ENCODE measurements at regions not wholly inside any gene's neighbourhood (a gene's known extent, or its start where the extent isn't known, plus 50 kb on each side); places are given as distances from the start of the nearest gene placed in this dataset.

GRCh38 chr11:114988644-114989043 is 310.3 kb downstream of the NXPE2 start:
- no peak for DNase-seq (ENCODE audit: low spot score)
- no peak for TF ChIP-seq CTCF (IDR thresholded peaks at IDR 0.05; ENCODE audit: borderline replicate concordance, control extremely low read depth, extremely low read depth, insufficient read depth, missing control alignments)
- in situ Hi-C loops (cut with MboI; ENCODE audit: low sequenced_read_pairs, unreplicated experiment) = no loop called here

- no peak for DNase-seq (ENCODE audit: low spot score)
- in situ Hi-C loops (cut with MboI; ENCODE audit: low sequenced_read_pairs, unreplicated experiment) = no loop called here
- TF ChIP-seq CTCF (IDR thresholded peaks at IDR 0.05; ENCODE audit: borderline replicate concordance, control extremely low read depth, extremely low read depth, insufficient read depth, missing control alignments) = no peak
Measured at GRCh38 chr11:114989536-114989935, 311.2 kb downstream of the NXPE2 start.

GRCh38 chr11:115005663-115006062 is 327.3 kb downstream of the NXPE2 start:
- no peak for TF ChIP-seq CTCF (IDR thresholded peaks at IDR 0.05; ENCODE audit: borderline replicate concordance, control extremely low read depth, extremely low read depth, insufficient read depth, missing control alignments)
- DNase-seq (ENCODE audit: low spot score) = no peak
- in situ Hi-C loops (cut with MboI; ENCODE audit: low sequenced_read_pairs, unreplicated experiment) = no loop called here

GRCh38 chr11:115007851-115008250 is 329.5 kb downstream of the NXPE2 start:
- no peak for TF ChIP-seq CTCF (IDR thresholded peaks at IDR 0.05; ENCODE audit: borderline replicate concordance, control extremely low read depth, extremely low read depth, insufficient read depth, missing control alignments)
- in situ Hi-C loops (cut with MboI; ENCODE audit: low sequenced_read_pairs, unreplicated experiment) = no loop called here
- no peak for DNase-seq (ENCODE audit: low spot score)

- no peak for TF ChIP-seq CTCF (IDR thresholded peaks at IDR 0.05; ENCODE audit: borderline replicate concordance, control extremely low read depth, extremely low read depth, insufficient read depth, missing control alignments)
- in situ Hi-C loops (cut with MboI; ENCODE audit: low sequenced_read_pairs, unreplicated experiment) = no loop called here
- no peak for DNase-seq (ENCODE audit: low spot score)
Measured at GRCh38 chr11:115008799-115009198, 330.5 kb downstream of the NXPE2 start.

GRCh38 chr11:115017529-115017928 is 339.2 kb downstream of the NXPE2 start:
- in situ Hi-C loops (cut with MboI; ENCODE audit: low sequenced_read_pairs, unreplicated experiment) = no loop called here
- DNase-seq (ENCODE audit: low spot score) = no peak
- no peak for TF ChIP-seq CTCF (IDR thresholded peaks at IDR 0.05; ENCODE audit: borderline replicate concordance, control extremely low read depth, extremely low read depth, insufficient read depth, missing control alignments)

GRCh38 chr11:115030166-115030565 is 351.8 kb downstream of the NXPE2 start:
- no peak for TF ChIP-seq CTCF (IDR thresholded peaks at IDR 0.05; ENCODE audit: borderline replicate concordance, control extremely low read depth, extremely low read depth, insufficient read depth, missing control alignments)
- no peak for DNase-seq (ENCODE audit: low spot score)

More at GRCh38 chr11:115030166-115030565, 351.8 kb downstream of the NXPE2 start:
- in situ Hi-C loops (cut with MboI; ENCODE audit: low sequenced_read_pairs, unreplicated experiment) = no loop called here
